B cell (primary cell): ENCODE measurements at regions not wholly inside any gene's neighbourhood (a gene's known extent, or its start where the extent isn't known, plus 50 kb on each side); places are given as distances from the start of the nearest gene placed in this dataset.

Experiments
- EZH2 ChIP-seq: IDR thresholded peaks from 2 replicates; pipeline ENCODE4 v1.6.1; 2012; ENCODE audit warnings: borderline replicate concordance, low read depth, mild to moderate bottlenecking, moderate library complexity, low read length; ENCODE audit not compliant: insufficient read depth, poor library complexity, severe bottlenecking
- TF ChIP-seq, protein P1 (sequence below): fragments of 200-600 bp; IDR thresholded peaks from one replicate; pipeline ENCODE4 v1.8.0; 2022; ENCODE audit warnings: antibody characterized with exemption, mild to moderate bottlenecking

DNA sequence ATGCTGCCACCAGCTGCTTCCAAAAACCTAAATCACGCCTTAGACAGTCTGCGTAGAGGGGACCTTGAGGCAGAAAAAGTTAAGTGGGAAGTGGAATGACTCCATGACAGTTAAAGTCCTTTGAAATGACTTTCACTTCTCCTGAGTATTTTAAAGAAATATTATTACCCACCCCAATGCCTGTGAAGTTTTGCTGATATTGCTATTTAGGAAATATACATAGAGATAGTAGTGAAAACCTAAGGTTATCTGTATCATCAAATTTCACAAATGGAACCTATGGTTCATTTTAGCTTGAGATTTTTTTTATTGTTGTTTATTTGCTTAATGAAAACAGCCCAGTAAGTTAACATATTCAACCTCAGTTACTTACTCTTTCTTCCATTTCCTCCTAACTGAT, 182.1 kb upstream of the FBXL4 start:
- TF ChIP-seq, protein P1, sequence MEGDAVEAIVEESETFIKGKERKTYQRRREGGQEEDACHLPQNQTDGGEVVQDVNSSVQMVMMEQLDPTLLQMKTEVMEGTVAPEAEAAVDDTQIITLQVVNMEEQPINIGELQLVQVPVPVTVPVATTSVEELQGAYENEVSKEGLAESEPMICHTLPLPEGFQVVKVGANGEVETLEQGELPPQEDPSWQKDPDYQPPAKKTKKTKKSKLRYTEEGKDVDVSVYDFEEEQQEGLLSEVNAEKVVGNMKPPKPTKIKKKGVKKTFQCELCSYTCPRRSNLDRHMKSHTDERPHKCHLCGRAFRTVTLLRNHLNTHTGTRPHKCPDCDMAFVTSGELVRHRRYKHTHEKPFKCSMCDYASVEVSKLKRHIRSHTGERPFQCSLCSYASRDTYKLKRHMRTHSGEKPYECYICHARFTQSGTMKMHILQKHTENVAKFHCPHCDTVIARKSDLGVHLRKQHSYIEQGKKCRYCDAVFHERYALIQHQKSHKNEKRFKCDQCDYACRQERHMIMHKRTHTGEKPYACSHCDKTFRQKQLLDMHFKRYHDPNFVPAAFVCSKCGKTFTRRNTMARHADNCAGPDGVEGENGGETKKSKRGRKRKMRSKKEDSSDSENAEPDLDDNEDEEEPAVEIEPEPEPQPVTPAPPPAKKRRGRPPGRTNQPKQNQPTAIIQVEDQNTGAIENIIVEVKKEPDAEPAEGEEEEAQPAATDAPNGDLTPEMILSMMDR, result no peak
- no peak for TF ChIP-seq EZH2
